ENCODE measurements at regions not wholly inside any gene's neighbourhood (a gene's known extent, or its start where the extent isn't known, plus 50 kb on each side); places are given as distances from the start of the nearest gene placed in this dataset.

GRCh38 chr14:86543521-86543920 is 1013.6 kb downstream of the FLRT2 start:
- RAD21 ChIA-PET (ENCODE audit: unreplicated experiment), result no interaction called here
- Histone ChIP-seq H3K27ac (ENCODE audit: control insufficient read depth, insufficient read depth) (no peak overlapping the region), H3K9me3 (replicated peaks; ENCODE audit: control insufficient read depth, insufficient read depth, low read length) (no peaks in the 10 kb centered on the region), H3K36me3 (ENCODE audit: control insufficient read depth in 2 of 2, insufficient read depth in 2 of 2, low read length in 1 of 2) (no peaks in the 10 kb centered on the region), H3K9ac (ENCODE audit: control insufficient read depth, insufficient read depth, low read length) (no peak overlapping the region), H3K27me3 (replicated peaks in 1 of 2; ENCODE audit: control insufficient read depth in 2 of 2, insufficient read depth in 2 of 2, low read length in 1 of 2) (no peaks in the 10 kb centered on the region), H3K79me2 (ENCODE audit: control insufficient read depth, insufficient read depth, low read length) (no peaks in the 10 kb centered on the region), H3K4me3 (no peak overlapping the region), H2AFZ (ENCODE audit: control insufficient read depth, low read depth, low read length) (no peak overlapping the region), H3K4me1 (ENCODE audit: control insufficient read depth, insufficient read depth, low read length) (no peaks in the 10 kb centered on the region), H4K20me1 (ENCODE audit: control insufficient read depth, insufficient read depth) (no peaks in the 10 kb centered on the region), H3K4me2 (ENCODE audit: control insufficient read depth, insufficient read depth) (no peak overlapping the region)
- in situ Hi-C loops (cut with MboI), result no loop called here
- TF ChIP-seq NBN (IDR thresholded peaks at IDR 0.05) (no peak), E2F4 (IDR thresholded peaks at IDR 0.05; ENCODE audit: low read depth, low read length) (no peak), KLF5 (IDR thresholded peaks at IDR 0.05; ENCODE audit: partially characterized antibody) (no peak), ZNF207 (IDR thresholded peaks at IDR 0.05; ENCODE audit: borderline replicate concordance) (no peak), SP1 (IDR thresholded peaks at IDR 0.05; ENCODE audit: low read depth, low read length) (no peak)
- CTCF ChIA-PET, result no interaction called here
- no TSS peak for BruUV-seq (replicated peaks)
- POLR2A ChIA-PET, result no interaction called here
- no peak for DNase-seq (ENCODE audit: low read depth, low spot score)
- no peak for ATAC-seq
- no peak for FAIRE-seq
- SMC1A ChIA-PET (ENCODE audit: uncharacterized antibody, unreplicated experiment), result no interaction called here
- intact Hi-C loops (cut with micrococcal nuclease; ENCODE audit: unreplicated experiment), result no loop called here

- RAD21 ChIA-PET (ENCODE audit: unreplicated experiment), result no interaction called here
- POLR2A ChIA-PET, result no interaction called here
- H3K27ac ChIP-seq (ENCODE audit: control insufficient read depth, insufficient read depth), result no peak overlapping the region
- H3K4me3 ChIP-seq, result no peak overlapping the region
- FAIRE-seq (no peak), ATAC-seq (no peak), DNase-seq (ENCODE audit: low read depth, low spot score) (no peak)
- no peaks in the 10 kb centered on the region for H4K20me1 ChIP-seq (ENCODE audit: control insufficient read depth, insufficient read depth)
- H3K79me2 ChIP-seq (ENCODE audit: control insufficient read depth, insufficient read depth, low read length), result no peaks in the 10 kb centered on the region
- no peak overlapping the region for H3K9ac ChIP-seq (ENCODE audit: control insufficient read depth, insufficient read depth, low read length)
- intact Hi-C loops (cut with micrococcal nuclease; ENCODE audit: unreplicated experiment) (no loop called here), in situ Hi-C loops (cut with MboI) (no loop called here)
- H3K4me2 ChIP-seq (ENCODE audit: control insufficient read depth, insufficient read depth), result no peak overlapping the region
- SMC1A ChIA-PET (ENCODE audit: uncharacterized antibody, unreplicated experiment), result interaction anchor here (0.9 to 1.2 kb wide), 2 partner anchors 33 to 133 kb away, joined by 3 read pairs; no protein-coding TSS in a partner anchor
- no peaks in the 10 kb centered on the region for H3K36me3 ChIP-seq (ENCODE audit: control insufficient read depth in 2 of 2, insufficient read depth in 2 of 2, low read length in 1 of 2)
- H2AFZ ChIP-seq (ENCODE audit: control insufficient read depth, low read depth, low read length), result no peak overlapping the region
- BruUV-seq (replicated peaks), result no TSS peak
- TF ChIP-seq EP300 (IDR thresholded peaks at IDR 0.05; ENCODE audit: borderline replicate concordance in 1 of 2, control insufficient read depth in 1 of 2, low read depth in 2 of 2, low read length in 2 of 2) (no peak), ZNF24 (IDR thresholded peaks at IDR 0.05) (peak; percentile 31; the same call in 1 of the 2 replicates)
- 0% methylated on average over 4 of the region's 4 CpGs for WGBS (ENCODE audit: insufficient coverage, insufficient replicate concordance, low lambda C conversion rate, missing lambda C conversion rate)
- no peaks in the 10 kb centered on the region for H3K4me1 ChIP-seq (ENCODE audit: control insufficient read depth, insufficient read depth, low read length)
- CTCF ChIA-PET, result interaction anchor here (1.2 kb wide), 1 partner anchor 61 kb away, joined by 3 read pairs; no protein-coding TSS in a partner anchor
- no peaks in the 10 kb centered on the region for H3K27me3 ChIP-seq (replicated peaks in 1 of 2; ENCODE audit: control insufficient read depth in 2 of 2, insufficient read depth in 2 of 2, low read length in 1 of 2)
- H3K9me3 ChIP-seq (replicated peaks; ENCODE audit: control insufficient read depth, insufficient read depth, low read length), result no peaks in the 10 kb centered on the region
Measured at GRCh38 chr14:86541972-86542371, 1012.0 kb downstream of the FLRT2 start.
